ENCODE measurements at regions not wholly inside any gene's neighbourhood (a gene's known extent, or its start where the extent isn't known, plus 50 kb on each side); places are given as distances from the start of the nearest gene placed in this dataset.
"Not testable (repeated sequence)": the region's sequence is repeated elsewhere in the genome, so short reads cannot be mapped to it uniquely, and the experiment has no call there.

GRCh38 chr13:80157261-80157932 is 183.5 kb downstream of the SPRY2 start:
- no peak overlapping the region for H3K27ac ChIP-seq
- no peak for TF ChIP-seq ZFX (IDR thresholded peaks at IDR 0.05)
- no peak for TF ChIP-seq CTCF (conservative IDR thresholded peaks at IDR 0.05)

- not testable (repeated sequence) for H3K27ac ChIP-seq
Observed at GRCh38 chr13:80152142-80152541, 188.8 kb downstream of the SPRY2 start.

- H3K27ac ChIP-seq, result no peak overlapping the region
- TF ChIP-seq ZFX (IDR thresholded peaks at IDR 0.05) (no peak), CTCF (conservative IDR thresholded peaks at IDR 0.05) (no peak)
Observed at GRCh38 chr13:80151016-80151415, 189.9 kb downstream of the SPRY2 start.

GRCh38 chr13:80149736-80150135 is 191.2 kb downstream of the SPRY2 start:
- TF ChIP-seq ZFX (IDR thresholded peaks at IDR 0.05) (no peak), CTCF (conservative IDR thresholded peaks at IDR 0.05) (no peak)
- H3K27ac ChIP-seq, result no peak overlapping the region

GRCh38 chr13:80145171-80145690 is 195.7 kb downstream of the SPRY2 start:
- H3K27ac ChIP-seq, result no peak overlapping the region
- TF ChIP-seq CTCF (conservative IDR thresholded peaks at IDR 0.05) (no peak), ZFX (IDR thresholded peaks at IDR 0.05) (no peak)

GRCh38 chr13:80144493-80144892 is 196.4 kb downstream of the SPRY2 start:
- H3K27ac ChIP-seq, result no peak overlapping the region
- TF ChIP-seq CTCF (conservative IDR thresholded peaks at IDR 0.05) (no peak), ZFX (IDR thresholded peaks at IDR 0.05) (no peak)

GRCh38 chr13:80141123-80141849 is 199.6 kb downstream of the SPRY2 start:
- no peak overlapping the region for H3K27ac ChIP-seq
- TF ChIP-seq ZFX (IDR thresholded peaks at IDR 0.05), result no peak
- no peak for TF ChIP-seq CTCF (conservative IDR thresholded peaks at IDR 0.05)
